ENCODE measurements at regions not wholly inside any gene's neighbourhood (a gene's known extent, or its start where the extent isn't known, plus 50 kb on each side); places are given as distances from the start of the nearest gene placed in this dataset.

- 81% methylated on average over 9 of the region's 9 CpGs for WGBS
- TF ChIP-seq, protein P1, sequence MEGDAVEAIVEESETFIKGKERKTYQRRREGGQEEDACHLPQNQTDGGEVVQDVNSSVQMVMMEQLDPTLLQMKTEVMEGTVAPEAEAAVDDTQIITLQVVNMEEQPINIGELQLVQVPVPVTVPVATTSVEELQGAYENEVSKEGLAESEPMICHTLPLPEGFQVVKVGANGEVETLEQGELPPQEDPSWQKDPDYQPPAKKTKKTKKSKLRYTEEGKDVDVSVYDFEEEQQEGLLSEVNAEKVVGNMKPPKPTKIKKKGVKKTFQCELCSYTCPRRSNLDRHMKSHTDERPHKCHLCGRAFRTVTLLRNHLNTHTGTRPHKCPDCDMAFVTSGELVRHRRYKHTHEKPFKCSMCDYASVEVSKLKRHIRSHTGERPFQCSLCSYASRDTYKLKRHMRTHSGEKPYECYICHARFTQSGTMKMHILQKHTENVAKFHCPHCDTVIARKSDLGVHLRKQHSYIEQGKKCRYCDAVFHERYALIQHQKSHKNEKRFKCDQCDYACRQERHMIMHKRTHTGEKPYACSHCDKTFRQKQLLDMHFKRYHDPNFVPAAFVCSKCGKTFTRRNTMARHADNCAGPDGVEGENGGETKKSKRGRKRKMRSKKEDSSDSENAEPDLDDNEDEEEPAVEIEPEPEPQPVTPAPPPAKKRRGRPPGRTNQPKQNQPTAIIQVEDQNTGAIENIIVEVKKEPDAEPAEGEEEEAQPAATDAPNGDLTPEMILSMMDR (IDR thresholded peaks at IDR 0.05) = no peak
- TF ChIP-seq EP300 (IDR thresholded peaks at IDR 0.05) (no peak), POLR2AphosphoS5 (IDR thresholded peaks at IDR 0.05) (no peak), POLR2A (IDR thresholded peaks at IDR 0.05) (no peak)
These were observed 191.1 kb upstream of the TSC22D2 start for GRCh38 chr3:150216866-150217600.

GRCh38 chr3:150216041-150216811 is 191.9 kb upstream of the TSC22D2 start:
- no peak overlapping the region for H3K27ac ChIP-seq
- TF ChIP-seq POLR2A (IDR thresholded peaks at IDR 0.05) = no peak

More at GRCh38 chr3:150216866-150217600, 191.1 kb upstream of the TSC22D2 start:
- Histone ChIP-seq H3K4me1 (peaks cover 16% of the 10 kb centered on the region), H3K4me3 (no peak overlapping the region), H3K36me3 (no peaks in the 10 kb centered on the region), H3K27ac (no peak overlapping the region), H3K9me3 (no peaks in the 10 kb centered on the region), H3K27me3 (peaks cover under 1% of the 10 kb centered on the region)
- no peak for DNase-seq (ENCODE audit: low spot score in 2 of 2)

GRCh38 chr3:150215616-150216015 is 192.5 kb upstream of the TSC22D2 start:
- Histone ChIP-seq H3K36me3 (no peaks in the 10 kb centered on the region), H3K4me1 (peaks cover 7% of the 10 kb centered on the region), H3K4me3 (no peak overlapping the region), H3K27ac (no peak overlapping the region), H3K27me3 (no peaks in the 10 kb centered on the region), H3K9me3 (no peaks in the 10 kb centered on the region)
- WGBS = 69% methylated on average over 2 of the region's 2 CpGs
- TF ChIP-seq POLR2AphosphoS5 (IDR thresholded peaks at IDR 0.05) = no peak
- TF ChIP-seq POLR2A (IDR thresholded peaks at IDR 0.05) = no peak
- TF ChIP-seq, protein P1 (IDR thresholded peaks at IDR 0.05) = no peak
- no peak for TF ChIP-seq EP300 (IDR thresholded peaks at IDR 0.05)
- DNase-seq (ENCODE audit: low spot score in 2 of 2) = no peak

More at GRCh38 chr3:150216041-150216811, 191.9 kb upstream of the TSC22D2 start:
- Histone ChIP-seq H3K36me3 (no peaks in the 10 kb centered on the region), H3K27me3 (no peaks in the 10 kb centered on the region), H3K9me3 (no peaks in the 10 kb centered on the region), H3K4me3 (no peak overlapping the region), H3K4me1 (peaks cover 13% of the 10 kb centered on the region)
- no peak for DNase-seq (ENCODE audit: low spot score in 2 of 2)
- 33% methylated on average over 6 of the region's 6 CpGs for WGBS

GRCh38 chr3:150213577-150213976 is 194.5 kb upstream of the TSC22D2 start:
- no peak for DNase-seq (ENCODE audit: low spot score in 2 of 2)
- no peaks in the 10 kb centered on the region for H3K27me3 ChIP-seq
- peaks cover 6% of the 10 kb centered on the region for H3K4me1 ChIP-seq
- H3K9me3 ChIP-seq = no peaks in the 10 kb centered on the region
- 34% methylated on average over 1 of the region's 1 CpG for WGBS
- no peak overlapping the region for H3K27ac ChIP-seq
- TF ChIP-seq POLR2A (IDR thresholded peaks at IDR 0.05) = no peak
- TF ChIP-seq, protein P1 (IDR thresholded peaks at IDR 0.05) = no peak
- TF ChIP-seq EP300 (IDR thresholded peaks at IDR 0.05) = no peak
- TF ChIP-seq POLR2AphosphoS5 (IDR thresholded peaks at IDR 0.05) = no peak
- no peak overlapping the region for H3K4me3 ChIP-seq
- no peaks in the 10 kb centered on the region for H3K36me3 ChIP-seq

DNA sequence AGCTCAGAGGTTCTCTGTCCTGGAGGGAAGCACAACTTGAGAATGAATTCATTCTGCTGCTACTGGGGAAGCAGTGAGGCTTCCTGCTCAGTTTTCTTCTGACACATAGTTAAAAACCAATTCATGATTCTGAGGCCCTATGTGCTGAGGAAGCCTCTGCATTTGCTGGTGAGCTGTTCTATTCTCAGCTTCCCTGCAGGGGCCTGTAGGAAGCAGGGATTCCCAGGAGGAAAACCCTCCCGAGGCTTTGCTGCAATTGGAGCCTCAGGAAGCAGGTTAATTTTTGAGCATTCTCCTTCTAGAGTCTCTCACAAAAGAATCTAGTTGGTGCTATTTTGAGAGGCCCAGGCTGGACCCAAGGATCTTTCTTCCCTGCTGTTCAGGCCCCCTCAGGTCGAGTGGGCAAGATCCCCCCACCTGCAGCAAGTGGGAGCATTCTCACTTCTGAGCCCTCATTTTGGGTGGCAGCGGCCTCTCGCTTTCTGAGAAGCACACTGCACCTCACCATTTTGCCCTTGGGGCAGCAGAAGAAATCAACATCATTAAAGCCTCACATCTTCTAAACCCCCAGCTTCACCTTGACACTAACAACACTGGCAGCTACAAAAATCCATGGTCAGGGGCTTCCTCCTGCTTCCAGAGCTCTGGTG is 197.5 kb upstream of the TSC22D2 start:
- H3K4me3 ChIP-seq = no peak overlapping the region
- WGBS = 79% methylated on average over 4 of the region's 4 CpGs
- peaks cover 3% of the 10 kb centered on the region for H3K27me3 ChIP-seq
- no peaks in the 10 kb centered on the region for H3K4me1 ChIP-seq
- H3K27ac ChIP-seq = no peak overlapping the region
- DNase-seq (ENCODE audit: low spot score in 2 of 2) = no peak
- H3K36me3 ChIP-seq = no peaks in the 10 kb centered on the region
- TF ChIP-seq POLR2A (IDR thresholded peaks at IDR 0.05) = no peak
- TF ChIP-seq, protein P1 (IDR thresholded peaks at IDR 0.05) = no peak
- TF ChIP-seq EP300 (IDR thresholded peaks at IDR 0.05) = no peak
- TF ChIP-seq POLR2AphosphoS5 (IDR thresholded peaks at IDR 0.05) = no peak
- no peaks in the 10 kb centered on the region for H3K9me3 ChIP-seq
